Thyroid gland (tissue), 4 donors: ENCODE measurements at regions not wholly inside any gene's neighbourhood (a gene's known extent, or its start where the extent isn't known, plus 50 kb on each side); places are given as distances from the start of the nearest gene placed in this dataset.

ENCODE experiments used
- DNase-seq, 2 donors: peaks; one replicate each; pipeline ENCODE4 v3.0.0-alpha.2; 2019
- H3K27ac ChIP-seq, 3 donors: fragments of 200-600 bp; sonication (generic); 1 replicate in 2 of 3; 2 replicates in 1 of 3; pipeline ENCODE4 v1.5.1; 2016 to 2019; ENCODE audit warnings: mild to moderate bottlenecking in 1 of 3, moderate library complexity in 1 of 3
- H3K27me3 ChIP-seq: fragments of 200-600 bp; sonication (generic); one replicate; pipeline ENCODE4 v1.5.1; 2019
- H3K36me3 ChIP-seq, 2 donors: fragments of 200-600 bp; sonication (generic); one replicate each; pipeline ENCODE4 v1.5.1; 2016 to 2019
- H3K4me1 ChIP-seq, 2 donors: fragments of 200-600 bp; sonication (generic); one replicate each; pipeline ENCODE4 v1.5.1; 2017 to 2019
- H3K4me3 ChIP-seq, 3 donors: fragments of 200-600 bp; sonication (generic); replicated peaks in 1 of 3; 1 replicate in 2 of 3; 2 replicates in 1 of 3; pipeline ENCODE4 v1.5.1; 2016; ENCODE audit warnings: mild to moderate bottlenecking in 1 of 3
- H3K9me3 ChIP-seq: fragments of 200-600 bp; sonication (generic); one replicate; pipeline ENCODE4 v1.5.1; 2017
- CTCF ChIP-seq, 6 experiments: fragments of 200-600 bp in 3 of 6; fragments of 450-650 bp in 3 of 6; sonication (generic) in 3 of 6; IDR thresholded peaks; one replicate each; pipeline ENCODE4 v1.5.1; 2016 to 2019; ENCODE audit warnings: antibody characterized with exemption in 6 of 6, mild to moderate bottlenecking in 2 of 6, inconsistent platforms in 1 of 6, moderate library complexity in 1 of 6
- POLR2A ChIP-seq, 2 donors: fragments of 450-650 bp; IDR thresholded peaks; one replicate each; pipeline ENCODE4 v1.6.1; 2017; ENCODE audit warnings: antibody characterized with exemption in 2 of 2, mild to moderate bottlenecking in 2 of 2, moderate library complexity in 1 of 2
- WGBS, 2 donors: methylation state at CpG; one replicate each; pipeline ENCODE4 v1.1.5; 2017; 5-methylcytosine and 5-hydroxymethylcytosine counted together
- intact Hi-C: fragments of 100-400 bp; cut with DNase I; formaldehyde crosslinking; loops from one replicate; pipeline ENCODE4 v1.15.1; 2023

- no peak overlapping the region for H3K27ac ChIP-seq
- H3K27me3 ChIP-seq: no peaks in the 10 kb centered on the region
- TF ChIP-seq CTCF (IDR thresholded peaks at IDR 0.05) (no peak), POLR2A (IDR thresholded peaks at IDR 0.05) (no peak)
- intact Hi-C loops: no loop called here
- 67 to 71% methylated on average over 15 to 16 of the region's 16 CpGs for WGBS, 2 donors
- no peaks in the 10 kb centered on the region for H3K9me3 ChIP-seq
- H3K4me3 ChIP-seq: no peak overlapping the region
- DNase-seq: no peak
- no peaks in the 10 kb centered on the region for H3K36me3 ChIP-seq
- H3K4me1 ChIP-seq: no peaks in the 10 kb centered on the region
These were observed 199.8 kb upstream of the CDH4 start for GRCh38 chr20:61052195-61052750.

GRCh38 chr20:61052776-61053442, 199.2 kb upstream of the CDH4 start:
- Histone ChIP-seq H3K4me3 (no peak overlapping the region), H3K27me3 (no peaks in the 10 kb centered on the region), H3K36me3 (no peaks in the 10 kb centered on the region), H3K27ac (no peak overlapping the region), H3K4me1 (no peaks in the 10 kb centered on the region), H3K9me3 (no peaks in the 10 kb centered on the region)
- WGBS, 2 donors: 74 to 76% methylated on average over 13 of the region's 13 CpGs
- intact Hi-C loops: no loop called here
- no peak for DNase-seq
- TF ChIP-seq POLR2A (IDR thresholded peaks at IDR 0.05) (no peak), CTCF (IDR thresholded peaks at IDR 0.05) (no peak)

- TF ChIP-seq CTCF (IDR thresholded peaks at IDR 0.05) (no peak), POLR2A (IDR thresholded peaks at IDR 0.05) (no peak)
- intact Hi-C loops: no loop called here
- H3K4me1 ChIP-seq: no peaks in the 10 kb centered on the region
These were observed 198.6 kb upstream of the CDH4 start for GRCh38 chr20:61053487-61053886.

GRCh38 chr20:61053889-61054288, 198.2 kb upstream of the CDH4 start:
- Histone ChIP-seq H3K27ac (no peak overlapping the region), H3K4me3 (no peak overlapping the region), H3K36me3 (no peaks in the 10 kb centered on the region), H3K9me3 (no peaks in the 10 kb centered on the region), H3K4me1 (no peaks in the 10 kb centered on the region), H3K27me3 (no peaks in the 10 kb centered on the region)
- TF ChIP-seq CTCF (IDR thresholded peaks at IDR 0.05) (no peak), POLR2A (IDR thresholded peaks at IDR 0.05) (no peak)
- intact Hi-C loops: no loop called here
- DNase-seq: no peak
- WGBS, 2 donors: 60 to 69% methylated on average over 7 of the region's 7 CpGs

More at GRCh38 chr20:61053487-61053886, 198.6 kb upstream of the CDH4 start:
- DNase-seq: peak; percentile 28 to 38
- no peaks in the 10 kb centered on the region for H3K27me3 ChIP-seq
- H3K4me3 ChIP-seq: no peak overlapping the region
- 58 to 66% methylated on average over 4 of the region's 4 CpGs for WGBS, 2 donors
- H3K27ac ChIP-seq: no peak overlapping the region
- H3K9me3 ChIP-seq: no peaks in the 10 kb centered on the region
- no peaks in the 10 kb centered on the region for H3K36me3 ChIP-seq

GRCh38 chr20:61054411-61054810, 197.7 kb upstream of the CDH4 start:
- Histone ChIP-seq H3K36me3 (no peaks in the 10 kb centered on the region), H3K27ac (no peak overlapping the region), H3K4me1 (no peaks in the 10 kb centered on the region), H3K9me3 (no peaks in the 10 kb centered on the region), H3K27me3 (no peaks in the 10 kb centered on the region), H3K4me3 (no peak overlapping the region)
- intact Hi-C loops: no loop called here
- TF ChIP-seq POLR2A (IDR thresholded peaks at IDR 0.05) (no peak), CTCF (IDR thresholded peaks at IDR 0.05) (no peak)
- WGBS, 2 donors: 89 to 92% methylated on average over 9 of the region's 9 CpGs
- DNase-seq: no peak
